ENCODE measurements at regions not wholly inside any gene's neighbourhood (a gene's known extent, or its start where the extent isn't known, plus 50 kb on each side); places are given as distances from the start of the nearest gene placed in this dataset.
"Not testable (repeated sequence)": the region's sequence is repeated elsewhere in the genome, so short reads cannot be mapped to it uniquely, and the experiment has no call there.

- no peak for DNase-seq (ENCODE audit: low read depth)
- no peak for TF ChIP-seq CTCF (IDR thresholded peaks at IDR 0.05; ENCODE audit: insufficient read depth, low read depth, low read length)
- no peak overlapping the region for H3K4me3 ChIP-seq (ENCODE audit: low read depth, low read length)
These were observed 68.5 kb upstream of the AMN1 start for GRCh38 chr12:31797230-31797872.

GRCh38 chr12:31796270-31796951 is 67.6 kb upstream of the AMN1 start:
- no peak for TF ChIP-seq CTCF (IDR thresholded peaks at IDR 0.05; ENCODE audit: insufficient read depth, low read depth, low read length)
- H3K4me3 ChIP-seq (ENCODE audit: low read depth, low read length): no peak overlapping the region
- DNase-seq (ENCODE audit: low read depth): no peak

DNA sequence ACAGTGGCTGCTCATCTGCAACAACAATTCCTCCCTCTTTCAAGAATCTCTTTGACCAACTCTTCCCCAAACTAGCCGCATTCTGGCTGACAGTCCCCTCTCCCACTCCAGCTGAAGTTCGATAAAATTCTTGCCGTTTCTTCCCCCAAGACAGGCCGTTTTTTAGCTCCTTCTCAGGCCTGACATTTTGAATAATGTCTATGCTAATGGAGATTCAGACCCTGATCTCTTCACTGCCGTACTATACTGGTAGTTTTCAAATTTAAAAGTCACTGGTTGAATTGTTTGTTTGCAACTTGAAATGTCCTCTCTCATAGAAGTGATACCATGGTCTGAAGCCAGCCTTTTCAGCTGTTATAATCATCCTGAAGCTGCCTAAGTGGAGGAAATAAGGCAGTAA is 65.9 kb upstream of the AMN1 start:
- H3K4me3 ChIP-seq (ENCODE audit: low read depth, low read length): no peak overlapping the region
- no peak for TF ChIP-seq CTCF (IDR thresholded peaks at IDR 0.05; ENCODE audit: insufficient read depth, low read depth, low read length)
- no peak for DNase-seq (ENCODE audit: low read depth)

DNA sequence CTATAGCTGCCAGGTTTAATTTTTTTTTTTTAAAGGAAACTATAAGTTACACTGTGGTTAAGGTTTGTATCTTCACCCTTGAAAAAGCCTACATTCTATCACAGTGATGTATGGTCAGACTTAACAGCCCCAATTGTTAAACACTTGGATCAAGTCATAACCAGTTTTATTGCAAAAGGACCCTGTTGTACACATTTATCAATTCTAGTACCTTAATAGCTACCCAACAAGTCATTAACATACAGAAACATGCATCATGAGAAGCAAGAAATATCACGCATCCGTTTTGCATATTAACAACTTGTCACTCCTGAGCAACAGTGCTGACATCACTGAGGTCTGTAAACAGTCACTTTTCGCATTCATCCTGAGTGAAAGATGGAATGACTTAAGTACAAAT is 62.4 kb upstream of the AMN1 start:
- not testable (repeated sequence) for DNase-seq (ENCODE audit: low read depth); H3K4me3 ChIP-seq (ENCODE audit: low read depth, low read length)

- no peak for TF ChIP-seq CTCF (IDR thresholded peaks at IDR 0.05; ENCODE audit: insufficient read depth, low read depth, low read length)
- no peak overlapping the region for H3K4me3 ChIP-seq (ENCODE audit: low read depth, low read length)
- no peak for DNase-seq (ENCODE audit: low read depth)
These were observed 61.9 kb upstream of the AMN1 start for GRCh38 chr12:31790759-31791158.

- DNase-seq (ENCODE audit: low read depth): no peak
- H3K4me3 ChIP-seq (ENCODE audit: low read depth, low read length): no peak overlapping the region
- TF ChIP-seq CTCF (IDR thresholded peaks at IDR 0.05; ENCODE audit: insufficient read depth, low read depth, low read length): no peak
These were observed 56.5 kb upstream of the AMN1 start for GRCh38 chr12:31785318-31785717.

DNA sequence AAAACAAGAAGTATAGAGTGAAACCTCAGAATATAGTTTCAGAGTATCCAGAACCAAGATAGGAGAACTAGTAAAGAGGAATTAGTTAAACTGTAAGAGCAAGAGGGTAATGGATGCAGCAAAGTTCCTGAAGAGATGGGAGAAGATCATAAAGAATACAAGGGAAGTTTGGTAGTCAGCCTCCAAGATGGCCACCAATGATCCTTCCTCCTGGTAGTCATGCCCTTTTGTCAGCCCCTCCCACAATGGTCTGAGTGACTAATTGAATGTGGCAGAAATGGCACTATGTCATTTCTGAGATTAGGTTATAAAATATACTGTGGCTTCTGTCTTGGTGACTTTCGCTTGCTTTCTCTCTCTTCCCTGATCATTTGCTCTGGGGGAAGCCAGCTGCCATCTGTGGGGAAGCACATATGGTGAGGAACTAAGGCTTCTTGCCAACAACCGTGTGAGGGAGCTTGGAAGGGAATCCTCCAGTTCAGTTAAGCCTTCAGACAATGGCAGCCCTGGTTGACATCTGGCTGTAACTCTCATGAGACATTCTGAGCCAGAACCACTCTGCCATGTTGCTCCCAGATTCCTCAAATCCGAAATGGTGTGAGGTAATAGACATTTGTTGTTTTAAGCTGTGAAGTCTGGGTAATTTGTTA is 55.3 kb upstream of the AMN1 start:
- H3K4me3 ChIP-seq (ENCODE audit: low read depth, low read length): no peak overlapping the region
- no peak for TF ChIP-seq CTCF (IDR thresholded peaks at IDR 0.05; ENCODE audit: insufficient read depth, low read depth, low read length)
- DNase-seq (ENCODE audit: low read depth): no peak

Measured in fibroblast of villous mesenchyme (primary cell).